ENCODE measurements at regions not wholly inside any gene's neighbourhood (a gene's known extent, or its start where the extent isn't known, plus 50 kb on each side); places are given as distances from the start of the nearest gene placed in this dataset.

GRCh38 chr4:126603825-126604224 lies 1028.9 kb upstream of the INTU start:
- TF ChIP-seq CTCF (IDR thresholded peaks at IDR 0.05; ENCODE audit: low read depth, low read length, poor library complexity, severe bottlenecking) = no peak
- no peak for TF ChIP-seq EZH2phosphoT487 (IDR thresholded peaks at IDR 0.05; ENCODE audit: borderline replicate concordance, low read length)
